ENCODE measurements at regions not wholly inside any gene's neighbourhood (a gene's known extent, or its start where the extent isn't known, plus 50 kb on each side); places are given as distances from the start of the nearest gene placed in this dataset.

- TF ChIP-seq POLR2A (IDR thresholded peaks at IDR 0.05) (no peak), POLR2AphosphoS5 (IDR thresholded peaks at IDR 0.05) (no peak), EP300 (IDR thresholded peaks at IDR 0.05) (no peak)
- TF ChIP-seq, protein P1, sequence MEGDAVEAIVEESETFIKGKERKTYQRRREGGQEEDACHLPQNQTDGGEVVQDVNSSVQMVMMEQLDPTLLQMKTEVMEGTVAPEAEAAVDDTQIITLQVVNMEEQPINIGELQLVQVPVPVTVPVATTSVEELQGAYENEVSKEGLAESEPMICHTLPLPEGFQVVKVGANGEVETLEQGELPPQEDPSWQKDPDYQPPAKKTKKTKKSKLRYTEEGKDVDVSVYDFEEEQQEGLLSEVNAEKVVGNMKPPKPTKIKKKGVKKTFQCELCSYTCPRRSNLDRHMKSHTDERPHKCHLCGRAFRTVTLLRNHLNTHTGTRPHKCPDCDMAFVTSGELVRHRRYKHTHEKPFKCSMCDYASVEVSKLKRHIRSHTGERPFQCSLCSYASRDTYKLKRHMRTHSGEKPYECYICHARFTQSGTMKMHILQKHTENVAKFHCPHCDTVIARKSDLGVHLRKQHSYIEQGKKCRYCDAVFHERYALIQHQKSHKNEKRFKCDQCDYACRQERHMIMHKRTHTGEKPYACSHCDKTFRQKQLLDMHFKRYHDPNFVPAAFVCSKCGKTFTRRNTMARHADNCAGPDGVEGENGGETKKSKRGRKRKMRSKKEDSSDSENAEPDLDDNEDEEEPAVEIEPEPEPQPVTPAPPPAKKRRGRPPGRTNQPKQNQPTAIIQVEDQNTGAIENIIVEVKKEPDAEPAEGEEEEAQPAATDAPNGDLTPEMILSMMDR (IDR thresholded peaks at IDR 0.05): no peak
Observed at GRCh38 chr18:38386146-38386545, 820.5 kb upstream of the CELF4 start.

Measured in sigmoid colon (tissue), 4 donors.